OCI-LY3 (cell line): ENCODE measurements at regions not wholly inside any gene's neighbourhood (a gene's known extent, or its start where the extent isn't known, plus 50 kb on each side); places are given as distances from the start of the nearest gene placed in this dataset.

Source experiments
- EZH2phosphoT487 ChIP-seq: fragments of 200-600 bp; shearing (Covaris generic); IDR thresholded peaks from 2 replicates; pipeline ENCODE4 v1.6.1; 2018; ENCODE audit warnings: antibody characterized with exemption, mixed run types, low read depth
- TF ChIP-seq, protein P1 (sequence below): fragments of 200-600, 300-600 bp; sonication (generic); IDR thresholded peaks from 2 replicates; pipeline ENCODE4 v1.5.1; 2014; ENCODE audit warnings: antibody characterized with exemption, low read length, low read depth

GRCh38 chr2:239903210-239903609, 121.9 kb downstream of the NDUFA10 start:
- TF ChIP-seq, protein P1, sequence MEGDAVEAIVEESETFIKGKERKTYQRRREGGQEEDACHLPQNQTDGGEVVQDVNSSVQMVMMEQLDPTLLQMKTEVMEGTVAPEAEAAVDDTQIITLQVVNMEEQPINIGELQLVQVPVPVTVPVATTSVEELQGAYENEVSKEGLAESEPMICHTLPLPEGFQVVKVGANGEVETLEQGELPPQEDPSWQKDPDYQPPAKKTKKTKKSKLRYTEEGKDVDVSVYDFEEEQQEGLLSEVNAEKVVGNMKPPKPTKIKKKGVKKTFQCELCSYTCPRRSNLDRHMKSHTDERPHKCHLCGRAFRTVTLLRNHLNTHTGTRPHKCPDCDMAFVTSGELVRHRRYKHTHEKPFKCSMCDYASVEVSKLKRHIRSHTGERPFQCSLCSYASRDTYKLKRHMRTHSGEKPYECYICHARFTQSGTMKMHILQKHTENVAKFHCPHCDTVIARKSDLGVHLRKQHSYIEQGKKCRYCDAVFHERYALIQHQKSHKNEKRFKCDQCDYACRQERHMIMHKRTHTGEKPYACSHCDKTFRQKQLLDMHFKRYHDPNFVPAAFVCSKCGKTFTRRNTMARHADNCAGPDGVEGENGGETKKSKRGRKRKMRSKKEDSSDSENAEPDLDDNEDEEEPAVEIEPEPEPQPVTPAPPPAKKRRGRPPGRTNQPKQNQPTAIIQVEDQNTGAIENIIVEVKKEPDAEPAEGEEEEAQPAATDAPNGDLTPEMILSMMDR, result no peak
- no peak for TF ChIP-seq EZH2phosphoT487
